IPS DF 4.7 (cell line): ENCODE measurements at regions not wholly inside any gene's neighbourhood (a gene's known extent, or its start where the extent isn't known, plus 50 kb on each side); places are given as distances from the start of the nearest gene placed in this dataset.
"Not testable (repeated sequence)": the region's sequence is repeated elsewhere in the genome, so short reads cannot be mapped to it uniquely, and the experiment has no call there.

Source experiments
- DNase-seq: peaks from one replicate; pipeline ENCODE4 v3.0.0-alpha.2; 2013; ENCODE audit warnings: low spot score; ENCODE audit errors: extremely low read depth

DNA sequence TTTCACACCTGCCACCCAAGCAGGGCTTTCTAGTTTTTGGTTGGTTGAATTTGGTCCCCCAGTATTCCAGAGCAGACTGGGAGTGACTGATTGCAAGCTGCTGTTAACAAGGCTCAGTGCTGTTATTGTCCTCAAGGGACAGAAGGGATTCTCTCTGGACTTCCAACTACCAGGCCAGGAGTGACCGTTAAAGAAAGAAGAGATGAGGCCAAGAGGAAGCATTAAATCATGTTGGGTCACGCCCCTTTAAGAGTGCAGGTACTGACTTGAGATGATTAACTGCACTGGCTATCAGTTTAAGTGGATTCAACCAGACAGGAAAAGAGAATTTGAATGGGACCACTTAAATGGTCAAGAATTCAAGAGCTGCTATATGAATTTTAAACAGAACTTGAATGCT is 220.8 kb upstream of the PCSK5 start:
- DNase-seq, result no peak

DNA sequence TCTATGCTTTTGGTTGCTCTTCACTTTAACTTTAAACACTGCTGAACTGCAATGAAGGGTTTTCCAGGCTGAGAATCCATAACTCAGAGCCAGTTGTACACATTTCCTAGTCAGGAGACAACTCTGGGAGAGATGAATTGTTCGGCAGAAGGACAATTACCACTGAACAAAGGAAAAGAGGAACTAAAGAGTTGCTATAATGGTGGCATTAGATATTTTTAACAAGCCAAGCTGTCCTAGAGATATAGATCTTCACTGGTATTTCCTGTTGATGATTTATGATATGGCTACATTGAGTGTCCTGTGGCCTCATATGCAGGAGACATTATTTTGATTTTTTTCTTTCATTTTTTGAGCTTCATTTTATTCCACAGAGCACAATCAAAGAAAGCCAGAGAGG is 219.1 kb upstream of the PCSK5 start:
- DNase-seq, result no peak

DNA sequence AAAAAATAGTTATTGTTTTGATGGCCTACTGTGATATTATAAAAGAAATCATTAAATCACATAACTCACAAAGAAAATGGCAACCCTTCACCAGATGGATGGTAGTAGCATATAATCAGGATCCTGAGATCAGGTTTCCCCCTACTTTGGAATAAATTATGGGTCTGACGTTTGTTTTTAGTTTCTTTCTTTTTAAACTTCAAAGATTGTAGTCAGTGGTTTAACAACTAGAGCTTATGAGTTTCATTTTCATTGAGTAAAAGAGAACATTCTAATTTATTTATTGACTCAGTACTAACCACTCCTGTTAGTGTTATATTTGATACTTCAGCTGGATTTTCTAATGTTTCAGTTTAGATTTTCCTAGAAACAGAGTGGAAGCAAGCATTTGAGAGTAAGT is 218.0 kb upstream of the PCSK5 start:
- no peak for DNase-seq

DNA sequence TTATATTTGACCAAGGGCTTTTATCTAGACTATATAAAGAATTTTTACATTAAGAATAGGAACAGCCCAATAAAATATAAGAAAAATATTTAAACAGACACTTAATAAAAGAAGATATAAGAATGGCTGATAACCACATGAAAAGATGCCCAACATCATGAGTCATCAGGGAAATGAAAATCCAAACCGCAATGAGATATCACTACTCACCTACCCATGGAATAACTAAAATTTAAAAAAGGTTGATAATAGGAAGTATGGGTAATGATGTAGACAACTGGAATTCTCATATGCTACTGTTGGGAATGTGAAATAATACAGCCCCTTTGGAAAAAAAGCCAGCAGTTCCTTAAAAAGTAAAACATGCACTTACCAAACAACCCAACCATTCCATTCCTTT is 206.9 kb upstream of the PCSK5 start:
- DNase-seq, result no peak

DNA sequence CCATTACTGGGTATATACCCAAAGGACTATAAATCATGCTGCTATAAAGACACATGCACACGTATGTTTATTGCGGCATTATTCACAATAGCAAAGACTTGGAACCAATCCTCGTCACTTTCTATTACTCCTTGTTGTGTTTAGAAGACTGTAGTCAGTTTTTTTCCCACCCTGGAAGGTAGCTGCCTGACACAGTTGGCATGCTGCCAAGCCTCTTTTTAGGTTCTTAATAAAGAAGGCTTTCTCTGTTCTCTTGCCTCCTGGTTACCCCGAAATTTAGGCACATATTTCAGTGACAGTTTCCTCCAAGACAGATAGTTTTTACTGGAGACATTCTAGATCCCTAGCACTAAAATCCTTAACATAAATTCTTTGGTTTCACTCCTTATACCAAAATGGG is 205.4 kb upstream of the PCSK5 start:
- no peak for DNase-seq

DNA sequence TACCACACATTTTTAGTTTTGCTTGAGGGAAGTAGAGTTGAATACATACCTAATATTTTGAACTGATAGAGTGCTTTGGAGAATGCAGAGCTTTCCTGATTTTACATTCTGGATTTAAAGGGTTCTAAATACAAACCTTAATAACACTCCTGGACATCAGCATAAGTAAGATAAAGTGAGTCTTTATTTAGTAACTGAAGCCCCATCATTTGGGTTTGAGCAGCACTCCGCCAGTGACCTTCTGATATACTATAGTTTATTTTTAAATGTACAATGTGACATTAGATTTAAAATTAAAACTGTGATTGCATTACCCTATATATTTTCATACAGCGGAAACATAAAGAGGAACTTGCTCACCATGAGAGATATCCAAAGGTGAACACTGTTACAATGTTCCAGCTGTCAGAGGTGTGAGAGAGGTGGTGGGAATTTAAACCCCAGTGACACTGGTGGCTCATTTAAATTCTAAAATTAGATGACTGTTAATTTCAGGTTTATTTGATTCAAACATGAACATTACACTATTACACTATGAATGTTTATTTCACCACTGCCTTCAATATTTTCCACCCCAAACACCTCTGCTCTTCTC is 203.0 kb upstream of the PCSK5 start:
- DNase-seq, result no peak

- not testable (repeated sequence) for DNase-seq
Observed at GRCh38 chr9:75690551-75690950, 199.9 kb upstream of the PCSK5 start.

- no peak for DNase-seq
Observed at GRCh38 chr9:75691408-75691807, 199.1 kb upstream of the PCSK5 start.

- no peak for DNase-seq
Observed at GRCh38 chr9:75692309-75692708, 198.2 kb upstream of the PCSK5 start.

- DNase-seq, result no peak
Observed at GRCh38 chr9:75695921-75696320, 194.6 kb upstream of the PCSK5 start.

- DNase-seq, result no peak
Observed at GRCh38 chr9:75699017-75699416, 191.5 kb upstream of the PCSK5 start.

- no peak for DNase-seq
Observed at GRCh38 chr9:75699625-75700251, 190.7 kb upstream of the PCSK5 start.

DNA sequence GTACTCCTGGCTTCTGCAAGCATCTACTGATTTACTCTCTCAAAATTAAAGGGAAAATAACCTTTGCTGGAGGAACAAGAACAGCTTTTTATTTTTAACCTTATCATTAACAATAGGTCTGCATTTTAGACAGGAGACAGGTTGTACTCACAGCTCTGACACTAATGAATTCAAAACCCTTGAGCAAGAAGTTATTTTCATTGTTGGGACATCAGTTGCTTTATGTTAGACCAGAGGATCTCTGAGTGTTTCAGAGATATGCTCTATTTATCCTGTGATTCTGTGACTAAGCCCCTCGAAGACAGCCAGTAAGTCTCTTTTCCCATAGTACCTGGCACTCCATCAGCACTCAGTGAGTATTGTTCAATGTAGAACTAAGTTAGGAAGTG is 190.2 kb upstream of the PCSK5 start:
- DNase-seq, result no peak

- no peak for DNase-seq
Observed at GRCh38 chr9:75707191-75707590, 183.3 kb upstream of the PCSK5 start.

DNA sequence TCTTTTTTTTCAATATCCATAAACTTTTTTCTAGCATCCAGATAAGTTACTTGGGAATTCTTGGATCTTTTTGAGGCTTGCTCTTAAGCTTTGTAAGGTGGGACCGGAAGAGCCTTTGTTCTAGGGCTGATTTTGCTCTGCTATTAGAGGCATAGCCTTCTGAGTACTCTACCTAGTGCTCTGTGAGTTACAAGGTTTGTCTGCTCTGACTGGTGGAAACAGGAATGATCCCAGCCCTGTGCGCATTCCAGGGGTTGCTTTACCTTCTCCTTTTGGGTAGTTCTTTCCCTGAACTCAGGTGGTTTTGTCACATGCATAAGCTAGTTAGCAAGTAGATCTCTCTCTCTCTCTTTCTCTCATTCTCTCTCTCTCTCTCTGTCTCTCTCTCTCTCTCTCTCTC is 180.8 kb upstream of the PCSK5 start:
- DNase-seq, result no peak

GRCh38 chr9:75712700-75713099 is 177.8 kb upstream of the PCSK5 start:
- DNase-seq, result no peak

DNA sequence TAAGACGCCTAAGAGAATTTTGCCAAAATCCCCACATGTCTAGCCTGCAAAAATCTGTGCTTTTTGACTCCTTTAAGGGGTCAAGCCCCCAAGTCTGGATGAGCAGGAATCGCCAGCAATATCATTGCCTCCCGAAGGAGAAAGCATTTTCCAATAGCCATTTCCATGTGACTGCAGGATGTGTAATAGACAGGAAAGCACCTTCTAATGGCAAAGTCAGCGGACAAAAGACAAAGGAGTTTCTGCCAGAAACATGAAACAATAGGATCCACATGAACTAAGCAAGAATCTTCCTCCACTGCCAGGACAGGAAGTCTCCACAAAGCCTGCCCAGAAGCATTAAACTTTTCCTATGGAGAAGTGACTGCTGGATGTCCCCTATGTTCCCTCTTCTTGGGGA is 177.1 kb upstream of the PCSK5 start:
- no peak for DNase-seq

DNA sequence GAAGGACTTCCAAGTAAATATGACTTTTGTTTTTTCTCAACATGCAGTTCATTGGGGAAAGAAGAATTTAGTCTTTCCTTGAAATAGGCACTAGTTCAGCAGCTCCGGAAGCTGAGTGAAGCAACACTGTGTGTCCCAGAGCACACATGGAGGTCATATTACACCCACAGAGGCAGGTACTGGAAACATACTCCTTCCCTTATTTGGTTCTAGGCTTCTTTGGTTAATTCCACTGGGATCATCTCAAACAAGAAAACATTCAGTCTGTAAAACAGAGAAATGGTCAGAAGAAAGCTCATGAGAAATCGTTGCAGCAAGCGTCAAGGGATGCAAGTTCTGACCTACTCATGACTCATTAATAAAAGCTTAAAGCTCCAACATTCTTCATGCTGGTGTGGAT is 175.1 kb upstream of the PCSK5 start:
- DNase-seq, result no peak

DNA sequence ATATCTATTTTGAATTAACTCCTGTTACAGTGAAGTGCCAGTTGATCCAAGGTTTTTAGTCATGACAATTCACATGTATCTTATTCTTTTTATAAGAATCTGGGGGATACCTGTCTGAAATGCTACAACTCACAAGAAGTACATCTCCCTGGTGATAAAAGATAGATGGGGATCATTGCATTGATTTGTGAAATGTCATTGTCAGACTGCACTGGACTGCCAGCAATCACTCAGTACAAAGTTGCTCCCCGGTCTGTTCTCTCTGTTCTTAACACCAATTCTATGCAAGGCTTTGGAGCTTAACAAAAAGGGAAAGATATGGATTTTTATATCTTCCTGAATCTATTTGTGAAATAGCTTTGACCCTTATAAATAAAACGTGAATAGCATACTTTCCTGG is 171.8 kb upstream of the PCSK5 start:
- DNase-seq, result no peak

DNA sequence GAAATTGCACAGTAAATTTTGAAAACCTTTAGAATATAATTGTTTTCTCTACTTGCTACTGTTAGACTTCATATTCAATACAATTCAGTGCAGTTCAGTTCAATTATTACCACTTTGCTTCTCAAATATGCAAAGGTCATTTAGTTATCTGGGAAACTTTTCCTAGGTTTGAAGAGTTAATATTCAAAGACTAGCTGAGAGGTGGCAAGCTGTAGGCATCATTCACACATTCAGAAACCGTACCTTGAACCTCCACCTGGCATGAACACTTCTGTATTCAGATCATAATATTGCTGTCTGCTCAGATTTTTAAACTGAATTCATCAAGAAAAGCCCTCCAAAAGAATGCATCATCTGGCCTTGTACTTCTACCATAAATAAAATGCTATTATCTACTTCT is 162.1 kb upstream of the PCSK5 start:
- DNase-seq, result no peak

- no peak for DNase-seq
Observed at GRCh38 chr9:75734802-75735201, 155.7 kb upstream of the PCSK5 start.

- DNase-seq, result no peak
Observed at GRCh38 chr9:75739884-75740611, 150.4 kb upstream of the PCSK5 start.

GRCh38 chr9:75743855-75744254 is 146.6 kb upstream of the PCSK5 start:
- DNase-seq, result no peak
